HL-60 (cell line): ENCODE measurements at regions not wholly inside any gene's neighbourhood (a gene's known extent, or its start where the extent isn't known, plus 50 kb on each side); places are given as distances from the start of the nearest gene placed in this dataset.

Experiments
- POLR2AphosphoS5 ChIP-seq: IDR thresholded peaks from 2 replicates; pipeline ENCODE4 v1.6.1; 2012; ENCODE audit warnings: low read depth
- TF ChIP-seq, protein P1 (sequence below): IDR thresholded peaks from one replicate; pipeline ENCODE4 v1.5.1; 2011; ENCODE audit warnings: low read length, control low read depth, inconsistent platforms; ENCODE audit not compliant: insufficient read depth
- TF ChIP-seq, protein P2 (sequence below): IDR thresholded peaks from 2 replicates; pipeline ENCODE4 v1.6.1; 2012; ENCODE audit warnings: low read depth; ENCODE audit not compliant: insufficient replicate concordance

- TF ChIP-seq, protein P1, sequence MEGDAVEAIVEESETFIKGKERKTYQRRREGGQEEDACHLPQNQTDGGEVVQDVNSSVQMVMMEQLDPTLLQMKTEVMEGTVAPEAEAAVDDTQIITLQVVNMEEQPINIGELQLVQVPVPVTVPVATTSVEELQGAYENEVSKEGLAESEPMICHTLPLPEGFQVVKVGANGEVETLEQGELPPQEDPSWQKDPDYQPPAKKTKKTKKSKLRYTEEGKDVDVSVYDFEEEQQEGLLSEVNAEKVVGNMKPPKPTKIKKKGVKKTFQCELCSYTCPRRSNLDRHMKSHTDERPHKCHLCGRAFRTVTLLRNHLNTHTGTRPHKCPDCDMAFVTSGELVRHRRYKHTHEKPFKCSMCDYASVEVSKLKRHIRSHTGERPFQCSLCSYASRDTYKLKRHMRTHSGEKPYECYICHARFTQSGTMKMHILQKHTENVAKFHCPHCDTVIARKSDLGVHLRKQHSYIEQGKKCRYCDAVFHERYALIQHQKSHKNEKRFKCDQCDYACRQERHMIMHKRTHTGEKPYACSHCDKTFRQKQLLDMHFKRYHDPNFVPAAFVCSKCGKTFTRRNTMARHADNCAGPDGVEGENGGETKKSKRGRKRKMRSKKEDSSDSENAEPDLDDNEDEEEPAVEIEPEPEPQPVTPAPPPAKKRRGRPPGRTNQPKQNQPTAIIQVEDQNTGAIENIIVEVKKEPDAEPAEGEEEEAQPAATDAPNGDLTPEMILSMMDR = no peak
- no peak for TF ChIP-seq POLR2AphosphoS5
- TF ChIP-seq, protein P2, sequence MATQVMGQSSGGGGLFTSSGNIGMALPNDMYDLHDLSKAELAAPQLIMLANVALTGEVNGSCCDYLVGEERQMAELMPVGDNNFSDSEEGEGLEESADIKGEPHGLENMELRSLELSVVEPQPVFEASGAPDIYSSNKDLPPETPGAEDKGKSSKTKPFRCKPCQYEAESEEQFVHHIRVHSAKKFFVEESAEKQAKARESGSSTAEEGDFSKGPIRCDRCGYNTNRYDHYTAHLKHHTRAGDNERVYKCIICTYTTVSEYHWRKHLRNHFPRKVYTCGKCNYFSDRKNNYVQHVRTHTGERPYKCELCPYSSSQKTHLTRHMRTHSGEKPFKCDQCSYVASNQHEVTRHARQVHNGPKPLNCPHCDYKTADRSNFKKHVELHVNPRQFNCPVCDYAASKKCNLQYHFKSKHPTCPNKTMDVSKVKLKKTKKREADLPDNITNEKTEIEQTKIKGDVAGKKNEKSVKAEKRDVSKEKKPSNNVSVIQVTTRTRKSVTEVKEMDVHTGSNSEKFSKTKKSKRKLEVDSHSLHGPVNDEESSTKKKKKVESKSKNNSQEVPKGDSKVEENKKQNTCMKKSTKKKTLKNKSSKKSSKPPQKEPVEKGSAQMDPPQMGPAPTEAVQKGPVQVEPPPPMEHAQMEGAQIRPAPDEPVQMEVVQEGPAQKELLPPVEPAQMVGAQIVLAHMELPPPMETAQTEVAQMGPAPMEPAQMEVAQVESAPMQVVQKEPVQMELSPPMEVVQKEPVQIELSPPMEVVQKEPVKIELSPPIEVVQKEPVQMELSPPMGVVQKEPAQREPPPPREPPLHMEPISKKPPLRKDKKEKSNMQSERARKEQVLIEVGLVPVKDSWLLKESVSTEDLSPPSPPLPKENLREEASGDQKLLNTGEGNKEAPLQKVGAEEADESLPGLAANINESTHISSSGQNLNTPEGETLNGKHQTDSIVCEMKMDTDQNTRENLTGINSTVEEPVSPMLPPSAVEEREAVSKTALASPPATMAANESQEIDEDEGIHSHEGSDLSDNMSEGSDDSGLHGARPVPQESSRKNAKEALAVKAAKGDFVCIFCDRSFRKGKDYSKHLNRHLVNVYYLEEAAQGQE = no peak
Measured at GRCh38 chr5:143886651-143887638, 75.0 kb downstream of the HMHB1 start.
